K562 (cell line): ENCODE measurements at regions not wholly inside any gene's neighbourhood (a gene's known extent, or its start where the extent isn't known, plus 50 kb on each side); places are given as distances from the start of the nearest gene placed in this dataset.

Experiments
- ATAC-seq: fragments of 200-7000 bp; cut with Tn5 transposase; 3 replicates; pipeline ENCODE4 v1.9.1; 2020; ENCODE audit warnings: moderate library complexity
- BruUV-seq: library from RNA; stranded (reverse); fragments of 400-500 nt; replicated peaks from 2 replicates; lab custom pipeline; 2021; lab: Mats Ljungman, UMichigan
- CTCF ChIA-PET: fragments of 300-600 bp; formaldehyde crosslinking; extraction: SDS; loops from one replicate; lab custom pipeline; 2021; ENCODE audit warnings: low intra/inter-chr PET ratio; lab: Yijun Ruan, JAX
- POLR2A ChIA-PET: fragments of 300-600, 350-650 bp; sonication (Branson Sonifier 250); formaldehyde crosslinking; extraction: SDS; loops from one replicate; lab custom pipeline; 2021; ENCODE audit warnings: antibody characterized with exemption, inconsistent platforms; lab: Yijun Ruan, JAX
- DNase-seq, 4 experiments: peaks; one replicate each; pipeline versions ENCODE4 v3.0.0 to v3.0.0-alpha.2; 2011 to 2018; ENCODE audit warnings: low spot score in 3 of 4, mixed read lengths in 3 of 4; ENCODE audit errors: extremely low read depth in 1 of 4
- FAIRE-seq: peaks from 2 replicates; lab custom pipeline; 2011; peaks lifted over from hg19 to GRCh38; lab: Jason Lieb, UNC
- H2AFZ ChIP-seq: 2 replicates; pipeline ENCODE4 v1.6.0; 2011; ENCODE audit warnings: low read depth, low read length, control low read depth, inconsistent platforms
- H3K27ac ChIP-seq: fragments of 200-600 bp; 3 replicates; pipeline ENCODE4 v1.8.0; 2011; ENCODE audit warnings: low read depth, mild to moderate bottlenecking, control low read depth, inconsistent platforms, low read length, moderate library complexity, mixed read lengths; ENCODE audit errors: extremely low read depth
- H3K27me3 ChIP-seq, 2 experiments: fragments of 300-600 bp in 1 of 2; 2 replicates in 1 of 2; 3 replicates in 1 of 2; pipeline versions ENCODE4 v1.6.0 to v1.8.0; 2011; ENCODE audit warnings: inconsistent platforms in 2 of 2, low read length in 2 of 2, mild to moderate bottlenecking in 1 of 2, mixed read lengths in 1 of 2, moderate library complexity in 1 of 2; ENCODE audit not compliant: control insufficient read depth in 2 of 2, insufficient read depth in 2 of 2
- H3K36me3 ChIP-seq: fragments of 300-600 bp; 3 replicates; pipeline ENCODE4 v1.8.0; 2011; ENCODE audit warnings: mild to moderate bottlenecking, low read length, inconsistent platforms; ENCODE audit not compliant: control insufficient read depth, insufficient read depth
- H3K4me1 ChIP-seq, 2 experiments: fragments of 200-600 bp in 1 of 2; replicated peaks in 1 of 2; 2 replicates in 1 of 2; 3 replicates in 1 of 2; pipeline versions ENCODE4 v1.5.1 to v1.8.0; 2011; ENCODE audit warnings: inconsistent platforms in 2 of 2, low read length in 2 of 2, mild to moderate bottlenecking in 1 of 2, mixed read lengths in 1 of 2, moderate library complexity in 1 of 2; ENCODE audit not compliant: control insufficient read depth in 2 of 2, insufficient read depth in 2 of 2
- H3K4me2 ChIP-seq: 2 replicates; pipeline ENCODE4 v1.6.1; 2011; ENCODE audit warnings: low read length, control low read depth, inconsistent platforms, mixed read lengths; ENCODE audit not compliant: insufficient read depth
- H3K4me3 ChIP-seq: fragments of 200-600 bp; sonication (generic), shearing (Covaris generic); 2 replicates; pipeline ENCODE4 v1.5.1; 2016; ENCODE audit warnings: control low read depth, inconsistent platforms
- H3K79me2 ChIP-seq: fragments of 200-600 bp; 3 replicates; pipeline ENCODE4 v1.8.0; 2011; ENCODE audit warnings: low read length, inconsistent platforms; ENCODE audit not compliant: control insufficient read depth, insufficient read depth
- H3K9ac ChIP-seq, 2 experiments: 2 replicates each; pipeline versions ENCODE4 v1.6.0 to v1.6.1; 2011; ENCODE audit warnings: low read depth in 2 of 2, low read length in 2 of 2, control low read depth in 1 of 2, inconsistent platforms in 1 of 2, mild to moderate bottlenecking in 1 of 2, mixed read lengths in 1 of 2; ENCODE audit not compliant: insufficient read depth in 1 of 2
- H3K9me1 ChIP-seq: one replicate; pipeline ENCODE4 v1.6.0; 2011; ENCODE audit warnings: inconsistent platforms, mild to moderate bottlenecking, low read length, moderate library complexity; ENCODE audit not compliant: control insufficient read depth, insufficient read depth
- H3K9me3 ChIP-seq: replicated peaks from 2 replicates; pipeline ENCODE4 v1.5.1; 2011; ENCODE audit warnings: low read depth, low read length, inconsistent platforms; ENCODE audit not compliant: control insufficient read depth, insufficient read depth
- H4K20me1 ChIP-seq: replicated peaks from 2 replicates; pipeline ENCODE4 v1.6.1; 2011; ENCODE audit warnings: low read length, inconsistent platforms, mixed read lengths; ENCODE audit not compliant: control insufficient read depth, insufficient read depth
- CREBBP ChIP-seq: IDR thresholded peaks from one replicate; pipeline ENCODE4 v1.6.1; 2012; ENCODE audit warnings: low read depth, mild to moderate bottlenecking, control low read depth, inconsistent platforms, low read length
- PREB ChIP-seq: sonication (generic); formaldehyde crosslinking; IDR thresholded peaks from 2 replicates; pipeline ENCODE4 v1.8.1; 2023; ENCODE audit warnings: mild to moderate bottlenecking, missing genetic modification reagents
- SAFB2 ChIP-seq: fragments of 200-400 bp; formaldehyde crosslinking; IDR thresholded peaks from 2 replicates; pipeline ENCODE4 v1.6.1; 2018; ENCODE audit warnings: borderline replicate concordance, low read length, low read depth, moderate library complexity; ENCODE audit not compliant: severe bottlenecking
- ZNF518B ChIP-seq: fragments of 250-450 bp; sonication (Bioruptor Pico); IDR thresholded peaks from 2 replicates; pipeline ENCODE4 v1.5.0; 2021; ENCODE audit warnings: mild to moderate bottlenecking, moderate library complexity
- WGBS: fragments of 100-300 bp; shearing (Covaris generic); methylation state at CpG from one replicate; pipeline ENCODE4 v1.1.6; 2016; ENCODE audit warnings: low coverage, mixed read lengths; ENCODE audit not compliant: insufficient coverage; ENCODE audit errors: missing lambda C conversion rate; 5-methylcytosine and 5-hydroxymethylcytosine counted together
- in situ Hi-C: fragments of 300-500 bp; cut with MboI; formaldehyde crosslinking; loops from 4 replicates; pipeline ENCODE4 v1.15.0; 2018; ENCODE audit warnings: inconsistent platforms, mixed read lengths
- intact Hi-C: fragments of 100-400 bp; cut with micrococcal nuclease; formaldehyde crosslinking; loops from 2 replicates; pipeline ENCODE4 v1.14.2; 2022

- Histone ChIP-seq H3K4me3 (no peak overlapping the region), H3K9me3 (no peaks in the 10 kb centered on the region), H3K27me3 (no peaks in the 10 kb centered on the region), H3K36me3 (no peaks in the 10 kb centered on the region), H3K27ac (no peak overlapping the region), H4K20me1 (no peaks in the 10 kb centered on the region), H3K9ac (no peak overlapping the region), H3K9me1 (no peaks in the 10 kb centered on the region), H2AFZ (no peak overlapping the region), H3K4me2 (no peak overlapping the region), H3K79me2 (no peaks in the 10 kb centered on the region), H3K4me1 (no peaks in the 10 kb centered on the region)
- ChIA-PET CTCF (no interaction called here), POLR2A (no interaction called here)
- ATAC-seq = no peak
- TF ChIP-seq PREB (CRISPR knock-in tag) = no peak
- no peak for TF ChIP-seq ZNF518B
- no peak for TF ChIP-seq CREBBP
- TF ChIP-seq SAFB2 = no peak
- in situ Hi-C loops = no loop called here
- no peak for DNase-seq
- intact Hi-C loops = no loop called here
- BruUV-seq = no TSS peak
- no peak for FAIRE-seq
- WGBS = 2% methylated on average over 4 of the region's 4 CpGs
Measured at GRCh38 chr11:90448256-90448655, 225.4 kb upstream of the CHORDC1 start.
